Mammary epithelial cell (primary cell): ENCODE measurements at regions not wholly inside any gene's neighbourhood (a gene's known extent, or its start where the extent isn't known, plus 50 kb on each side); places are given as distances from the start of the nearest gene placed in this dataset.

Experiments used
- EZH2 ChIP-seq: IDR thresholded peaks from 2 replicates; pipeline ENCODE4 v1.6.1; 2012; ENCODE audit warnings: low read length, inconsistent platforms, borderline replicate concordance
- TF ChIP-seq, protein P1 (sequence below), 2 donors: IDR thresholded peaks in 1 of 2; conservative IDR thresholded peaks in 1 of 2; 2 replicates each; pipeline ENCODE4 v1.5.1; 2011 to 2012; ENCODE audit warnings: inconsistent platforms in 2 of 2, low read length in 2 of 2, mild to moderate bottlenecking in 2 of 2, control low read depth in 1 of 2, low read depth in 1 of 2; ENCODE audit not compliant: insufficient read depth in 1 of 2; ENCODE audit errors: extremely low read depth in 1 of 2

DNA sequence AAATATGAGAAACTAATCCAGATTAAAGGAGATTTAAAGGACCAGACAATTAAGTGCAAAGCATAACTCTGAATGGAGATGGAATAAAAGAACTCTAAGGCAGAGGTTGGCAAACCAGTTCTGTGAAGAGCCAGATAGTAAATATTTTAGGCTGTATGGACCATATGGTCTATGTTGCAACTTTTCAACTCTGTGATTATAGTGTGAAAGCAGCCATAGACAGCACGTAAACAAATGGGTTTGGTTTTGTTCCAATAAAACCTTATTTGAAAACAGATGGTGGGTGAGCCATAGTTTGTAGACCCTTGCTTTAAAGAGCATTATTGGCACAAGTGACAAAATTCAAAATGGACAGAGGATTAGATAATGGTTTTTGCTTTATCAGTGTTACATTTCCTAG, 884.1 kb downstream of the CCSER2 start:
- TF ChIP-seq, protein P1, sequence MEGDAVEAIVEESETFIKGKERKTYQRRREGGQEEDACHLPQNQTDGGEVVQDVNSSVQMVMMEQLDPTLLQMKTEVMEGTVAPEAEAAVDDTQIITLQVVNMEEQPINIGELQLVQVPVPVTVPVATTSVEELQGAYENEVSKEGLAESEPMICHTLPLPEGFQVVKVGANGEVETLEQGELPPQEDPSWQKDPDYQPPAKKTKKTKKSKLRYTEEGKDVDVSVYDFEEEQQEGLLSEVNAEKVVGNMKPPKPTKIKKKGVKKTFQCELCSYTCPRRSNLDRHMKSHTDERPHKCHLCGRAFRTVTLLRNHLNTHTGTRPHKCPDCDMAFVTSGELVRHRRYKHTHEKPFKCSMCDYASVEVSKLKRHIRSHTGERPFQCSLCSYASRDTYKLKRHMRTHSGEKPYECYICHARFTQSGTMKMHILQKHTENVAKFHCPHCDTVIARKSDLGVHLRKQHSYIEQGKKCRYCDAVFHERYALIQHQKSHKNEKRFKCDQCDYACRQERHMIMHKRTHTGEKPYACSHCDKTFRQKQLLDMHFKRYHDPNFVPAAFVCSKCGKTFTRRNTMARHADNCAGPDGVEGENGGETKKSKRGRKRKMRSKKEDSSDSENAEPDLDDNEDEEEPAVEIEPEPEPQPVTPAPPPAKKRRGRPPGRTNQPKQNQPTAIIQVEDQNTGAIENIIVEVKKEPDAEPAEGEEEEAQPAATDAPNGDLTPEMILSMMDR (conservative IDR thresholded peaks at IDR 0.05 in 1 of 2, IDR thresholded peaks at IDR 0.05 in 1 of 2; ENCODE audit: extremely low read depth in 1 of 2, insufficient read depth in 1 of 2, low read depth in 1 of 2, low read length in 2 of 2) = no peak
- no peak for TF ChIP-seq EZH2
